ENCODE measurements at regions not wholly inside any gene's neighbourhood (a gene's known extent, or its start where the extent isn't known, plus 50 kb on each side); places are given as distances from the start of the nearest gene placed in this dataset.

DNA sequence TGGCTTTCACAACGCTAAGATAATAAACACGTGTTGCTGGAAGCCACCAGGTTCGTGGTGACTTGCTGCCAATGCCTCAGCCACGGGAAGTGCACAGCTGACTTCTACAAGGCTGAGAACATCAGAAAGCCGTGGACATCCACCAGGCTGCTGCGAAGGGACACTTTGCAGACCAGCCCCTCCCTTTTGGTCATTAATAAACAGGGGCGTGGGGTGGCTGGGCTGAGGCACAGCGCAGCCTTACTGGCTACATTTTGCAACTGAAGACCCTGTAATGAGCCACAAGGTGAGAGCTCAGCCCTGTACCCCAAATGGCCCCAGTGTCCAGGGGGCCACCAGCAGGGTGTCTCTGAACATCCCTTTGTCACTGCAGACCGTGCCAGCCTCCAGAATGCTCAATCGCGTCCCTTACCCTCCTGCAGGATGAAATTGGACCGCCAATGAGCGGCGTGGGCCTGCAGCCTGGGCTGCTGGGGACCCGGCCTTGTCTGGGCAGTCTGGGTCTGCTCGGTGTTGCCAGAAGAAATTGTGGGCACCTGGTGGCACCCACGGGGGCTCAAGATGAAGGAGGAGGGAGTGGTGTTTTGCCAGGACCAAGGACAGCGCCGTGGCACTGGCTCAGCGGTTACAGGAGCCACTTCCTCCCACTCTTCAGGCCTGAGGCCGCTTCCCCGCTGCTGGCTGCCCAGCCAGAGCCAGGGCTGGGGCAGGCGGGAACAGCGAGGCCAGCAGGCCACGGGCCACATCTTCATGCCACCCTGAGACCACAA is 181.9 kb downstream of the CTTN start:
- TF ChIP-seq, protein P1, sequence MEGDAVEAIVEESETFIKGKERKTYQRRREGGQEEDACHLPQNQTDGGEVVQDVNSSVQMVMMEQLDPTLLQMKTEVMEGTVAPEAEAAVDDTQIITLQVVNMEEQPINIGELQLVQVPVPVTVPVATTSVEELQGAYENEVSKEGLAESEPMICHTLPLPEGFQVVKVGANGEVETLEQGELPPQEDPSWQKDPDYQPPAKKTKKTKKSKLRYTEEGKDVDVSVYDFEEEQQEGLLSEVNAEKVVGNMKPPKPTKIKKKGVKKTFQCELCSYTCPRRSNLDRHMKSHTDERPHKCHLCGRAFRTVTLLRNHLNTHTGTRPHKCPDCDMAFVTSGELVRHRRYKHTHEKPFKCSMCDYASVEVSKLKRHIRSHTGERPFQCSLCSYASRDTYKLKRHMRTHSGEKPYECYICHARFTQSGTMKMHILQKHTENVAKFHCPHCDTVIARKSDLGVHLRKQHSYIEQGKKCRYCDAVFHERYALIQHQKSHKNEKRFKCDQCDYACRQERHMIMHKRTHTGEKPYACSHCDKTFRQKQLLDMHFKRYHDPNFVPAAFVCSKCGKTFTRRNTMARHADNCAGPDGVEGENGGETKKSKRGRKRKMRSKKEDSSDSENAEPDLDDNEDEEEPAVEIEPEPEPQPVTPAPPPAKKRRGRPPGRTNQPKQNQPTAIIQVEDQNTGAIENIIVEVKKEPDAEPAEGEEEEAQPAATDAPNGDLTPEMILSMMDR (IDR thresholded peaks at IDR 0.05), result no peak
- no peak for TF ChIP-seq POLR2A (IDR thresholded peaks at IDR 0.05)
